HG02588 (cell line): ENCODE measurements at regions not wholly inside any gene's neighbourhood (a gene's known extent, or its start where the extent isn't known, plus 50 kb on each side); places are given as distances from the start of the nearest gene placed in this dataset.
"Not testable (repeated sequence)": the region's sequence is repeated elsewhere in the genome, so short reads cannot be mapped to it uniquely, and the experiment has no call there.

Source experiments
- ATAC-seq: cut with Tn5 transposase; IDR thresholded peaks from one replicate; pipeline ENCODE4 v1.9.1; 2021; ENCODE audit warnings: mild to moderate bottlenecking, moderate library complexity; ENCODE audit not compliant: unreplicated experiment

GRCh38 chr2:61632276-61633169, 94.4 kb upstream of the XPO1 start:
- ATAC-seq: no peak

GRCh38 chr2:61631321-61631720, 93.2 kb upstream of the XPO1 start:
- no peak for ATAC-seq

DNA sequence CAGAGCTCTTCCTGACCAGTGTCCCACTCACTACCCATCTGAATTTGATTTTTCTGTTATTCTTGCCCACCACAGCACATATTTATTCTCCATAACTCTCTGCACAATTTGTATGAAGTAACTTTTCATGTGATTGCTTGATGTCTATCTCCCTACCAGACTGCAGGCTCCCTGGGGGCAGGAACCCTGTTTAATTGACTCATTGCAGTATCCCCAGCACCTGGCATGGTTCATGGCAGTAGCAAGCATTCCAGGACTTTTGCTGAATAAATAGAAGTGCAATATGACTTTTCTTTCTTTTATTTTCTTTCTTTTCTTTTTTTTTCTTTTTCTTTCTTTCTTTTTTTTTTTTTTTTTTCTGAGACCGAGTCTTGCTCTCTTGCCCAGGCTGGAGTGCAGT, 88.7 kb upstream of the XPO1 start:
- no peak for ATAC-seq

DNA sequence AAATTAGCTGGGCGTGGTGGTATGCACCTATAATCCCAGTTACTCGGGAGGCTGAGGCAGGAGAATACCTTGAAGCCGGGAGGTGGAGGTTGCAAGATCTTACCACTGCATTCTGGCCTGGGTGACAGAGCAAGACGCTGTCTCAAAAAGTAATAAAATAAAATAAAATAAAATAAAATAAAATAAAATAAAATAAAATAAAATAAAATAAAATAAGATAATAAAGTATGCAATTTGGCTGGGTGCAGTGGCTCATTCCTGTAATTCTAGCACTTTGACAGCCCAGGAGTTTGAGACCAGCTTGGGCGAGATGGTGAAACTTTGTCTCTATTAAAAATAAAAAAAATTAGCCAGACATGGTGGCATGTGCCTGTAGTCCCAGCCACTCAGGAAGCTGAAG, 85.6 kb upstream of the XPO1 start:
- ATAC-seq: no peak

GRCh38 chr2:61620244-61621159, 82.3 kb upstream of the XPO1 start:
- no peak for ATAC-seq

DNA sequence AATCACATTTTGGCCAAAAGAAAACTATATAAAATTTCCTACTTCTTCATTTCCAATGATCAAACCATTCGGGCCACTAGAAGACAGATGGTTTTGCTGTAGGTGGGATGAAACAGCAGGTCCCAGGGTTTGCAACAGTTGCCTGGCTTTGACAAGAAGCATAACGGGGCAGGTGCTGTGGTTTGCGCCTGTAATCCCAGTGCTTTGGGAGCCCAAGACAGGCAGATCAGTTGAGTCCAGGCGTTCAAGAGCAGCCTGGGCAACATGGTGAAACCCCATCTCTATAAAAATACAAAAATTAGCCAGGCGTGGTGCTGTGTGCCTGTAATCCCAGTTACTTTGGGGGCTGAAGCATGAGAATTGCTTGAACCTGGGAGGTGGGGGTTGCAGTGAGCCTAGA, 81.4 kb upstream of the XPO1 start:
- ATAC-seq: no peak

DNA sequence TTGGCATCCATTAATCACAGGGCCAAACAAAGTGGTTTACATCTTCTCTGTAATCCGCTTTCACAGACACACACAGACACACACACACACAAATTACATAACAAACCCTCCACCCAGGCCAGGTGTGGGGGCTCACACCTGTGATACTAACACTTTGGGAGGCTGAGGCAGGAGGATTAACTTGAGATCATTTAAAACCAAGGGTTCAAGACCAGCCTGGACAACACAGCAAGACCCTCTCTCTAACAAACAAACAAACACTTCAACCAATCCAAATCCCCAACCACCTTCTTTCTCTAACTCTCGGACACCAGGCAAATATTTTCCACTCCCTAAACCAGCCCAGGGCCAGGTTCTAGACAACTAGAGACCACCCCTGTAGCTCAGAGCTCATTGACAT, 79.5 kb upstream of the XPO1 start:
- no peak for ATAC-seq

DNA sequence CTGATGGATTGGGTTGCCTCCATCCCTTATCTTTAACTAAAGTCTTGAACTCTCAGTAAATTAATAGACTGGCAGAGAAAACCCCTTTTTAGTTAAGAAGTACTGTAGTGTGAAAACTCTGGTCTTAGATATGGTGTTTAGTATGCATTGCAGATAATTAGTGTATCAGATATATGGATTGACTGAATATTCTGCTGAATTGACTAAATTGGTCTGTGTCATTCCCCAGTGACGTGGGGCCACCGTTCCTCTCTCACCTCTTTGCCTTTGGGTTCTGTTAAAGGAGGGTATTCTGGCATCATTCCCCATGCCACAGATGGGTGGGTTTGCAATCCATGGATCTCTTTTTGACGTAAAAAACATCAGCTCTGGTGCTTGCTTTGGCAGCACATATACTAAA, 67.1 kb upstream of the XPO1 start:
- no peak for ATAC-seq

DNA sequence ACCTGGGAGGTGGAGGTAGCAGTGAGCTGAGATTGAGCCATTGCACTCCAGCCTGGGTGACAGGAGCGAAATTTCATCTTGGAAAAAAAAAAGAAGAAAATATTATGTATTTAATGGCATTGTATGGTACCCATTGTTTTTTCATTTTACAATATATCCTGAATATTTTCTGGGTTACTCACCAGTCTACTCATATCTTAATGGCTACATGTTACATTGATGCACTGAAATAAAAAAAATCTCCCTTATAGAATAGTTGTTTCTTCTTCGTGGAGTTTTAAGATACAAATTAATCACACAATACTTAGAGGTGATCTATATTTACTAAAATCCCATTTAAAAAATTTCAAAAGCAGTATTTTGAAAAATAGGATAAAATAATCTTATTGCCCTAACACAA, 66.3 kb upstream of the XPO1 start:
- ATAC-seq: no peak

DNA sequence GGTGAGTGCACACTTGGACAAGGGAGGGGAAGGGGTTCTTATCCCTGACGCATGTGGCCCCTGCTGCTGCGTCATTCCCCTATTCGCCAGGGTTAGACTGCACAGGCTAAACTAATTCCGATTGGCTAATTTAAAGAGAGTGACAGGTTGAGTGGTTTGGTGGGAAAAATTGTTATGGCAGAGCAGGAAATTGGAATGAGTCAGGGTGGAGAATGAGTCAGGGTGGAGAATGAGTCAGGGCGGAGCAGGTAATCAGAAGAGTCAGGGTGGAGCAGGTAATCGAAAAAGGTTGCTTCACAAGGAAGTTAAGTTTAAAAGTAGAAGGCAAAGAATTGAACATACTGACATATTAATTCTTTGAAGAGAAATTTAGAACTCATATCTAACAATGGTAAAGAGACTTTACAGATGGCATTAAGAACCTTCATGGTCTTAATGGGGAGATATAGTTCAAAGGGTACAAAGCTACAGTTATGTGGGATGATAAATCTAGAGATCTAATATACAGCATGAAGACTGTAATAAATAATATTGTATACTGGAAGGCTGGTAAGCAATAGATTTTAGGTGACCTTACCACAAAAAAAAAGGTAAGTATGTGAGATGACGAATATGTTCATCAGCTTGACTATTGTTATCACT, 60.5 kb upstream of the XPO1 start:
- not testable (repeated sequence) for ATAC-seq

- no peak for ATAC-seq
Observed at GRCh38 chr2:61597300-61598289, 59.4 kb upstream of the XPO1 start.

DNA sequence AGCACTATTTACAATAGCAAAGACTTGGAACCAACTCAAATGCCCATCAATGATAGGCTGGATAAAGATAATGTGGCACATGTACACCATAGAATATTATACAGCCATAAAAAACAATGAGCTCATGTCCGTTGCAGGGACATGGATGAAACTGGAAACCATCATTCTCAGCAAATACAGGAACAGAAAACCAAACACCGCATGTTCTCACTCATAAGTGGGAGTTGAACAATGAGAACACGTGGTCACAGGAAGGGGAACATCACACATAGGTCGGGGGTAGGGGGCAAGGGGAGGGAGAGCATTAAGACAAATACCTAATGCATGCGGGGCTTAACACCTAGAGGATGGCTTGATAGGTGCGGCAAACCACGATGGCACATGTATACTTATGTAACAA, 56.0 kb upstream of the XPO1 start:
- not testable (repeated sequence) for ATAC-seq

DNA sequence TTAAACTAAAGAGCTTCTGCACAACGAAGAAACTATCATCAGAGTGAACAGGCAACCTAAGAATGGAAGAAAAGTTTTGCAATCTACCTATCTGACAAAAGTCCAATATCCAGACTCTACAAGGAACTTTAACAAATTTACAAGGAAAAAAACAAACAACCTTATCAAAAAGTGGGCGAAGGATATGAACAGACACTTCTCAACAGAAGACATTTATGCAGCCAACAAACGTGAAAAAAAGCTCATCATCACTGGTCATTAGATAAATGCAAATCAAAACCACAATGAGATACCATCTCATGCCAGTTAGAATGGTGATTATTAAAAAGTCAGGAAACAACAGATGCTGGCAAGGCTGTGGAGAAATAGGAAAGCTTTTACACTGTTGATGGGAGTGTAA, 55.5 kb upstream of the XPO1 start:
- not testable (repeated sequence) for ATAC-seq

GRCh38 chr2:61590214-61590613, 52.1 kb upstream of the XPO1 start:
- ATAC-seq: no peak

DNA sequence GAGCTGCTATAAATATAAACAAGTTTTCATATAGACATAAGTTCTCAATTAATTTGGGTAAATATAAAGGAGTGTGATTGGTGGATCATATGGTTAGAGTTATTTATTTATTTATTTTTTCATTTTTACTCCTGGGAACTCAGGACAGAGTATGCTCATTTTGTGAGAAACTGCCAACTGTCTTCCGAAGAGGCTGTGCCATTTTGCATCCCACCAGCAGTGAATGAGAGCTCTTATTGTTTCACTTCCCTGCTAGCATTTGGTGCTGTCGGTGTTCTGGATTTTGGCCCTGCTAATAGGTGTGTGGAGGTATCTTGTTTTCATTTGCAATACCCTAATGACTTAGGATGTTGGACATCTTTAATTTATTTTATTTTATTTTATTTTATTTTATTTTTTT, 50.4 kb upstream of the XPO1 start:
- ATAC-seq: no peak
